A673 (cell line): ENCODE measurements at regions not wholly inside any gene's neighbourhood (a gene's known extent, or its start where the extent isn't known, plus 50 kb on each side); places are given as distances from the start of the nearest gene placed in this dataset.

Experiments
- BruUV-seq: library from RNA; stranded (reverse); fragments of 400-500 nt; replicated peaks from 2 replicates; lab custom pipeline; 2021; lab: Mats Ljungman, UMichigan
- CTCF ChIA-PET: fragments of 300-600 bp; sonication (Branson Sonifier 250); formaldehyde crosslinking; loops from one replicate; lab custom pipeline; 2022; ENCODE audit warnings: antibody characterized with exemption; lab: Charles Lee
- POLR2A ChIA-PET: fragments of 300-600 bp; sonication (Branson Sonifier 250); formaldehyde crosslinking; loops from one replicate; lab custom pipeline; 2022; ENCODE audit warnings: antibody characterized with exemption; ENCODE audit not compliant: low non-redundant PET; lab: Charles Lee
- DNase-seq: peaks from one replicate; pipeline ENCODE4 v3.0.0-alpha.2; 2015; ENCODE audit warnings: low spot score
- H3K27ac ChIP-seq: fragments of 200-600 bp; sonication (generic); 2 replicates; pipeline ENCODE4 v1.5.1; 2016; ENCODE audit warnings: mixed run types, low read depth, mild to moderate bottlenecking, mixed read lengths, antibody characterized with exemption, low read length; ENCODE audit not compliant: poor library complexity, severe bottlenecking
- H3K27me3 ChIP-seq: fragments of 200-600 bp; sonication (generic); replicated peaks from 2 replicates; pipeline ENCODE4 v1.6.1; 2017; ENCODE audit warnings: mixed run types, low read depth, mild to moderate bottlenecking, mixed read lengths, antibody characterized with exemption, low read length; ENCODE audit not compliant: insufficient read depth, poor library complexity
- H3K36me3 ChIP-seq: fragments of 200-600 bp; sonication (generic); 2 replicates; pipeline ENCODE4 v1.6.1; 2016; ENCODE audit warnings: mixed run types, mild to moderate bottlenecking, mixed read lengths, antibody characterized with exemption, low read length; ENCODE audit not compliant: insufficient read depth, poor library complexity, severe bottlenecking
- H3K4me1 ChIP-seq: fragments of 200-600 bp; sonication (generic); 2 replicates; pipeline ENCODE4 v1.6.1; 2017; ENCODE audit warnings: mixed run types, mild to moderate bottlenecking, mixed read lengths, antibody characterized with exemption, low read length; ENCODE audit not compliant: insufficient read depth, poor library complexity, severe bottlenecking
- H3K4me3 ChIP-seq: fragments of 200-600 bp; sonication (generic); 2 replicates; pipeline ENCODE4 v1.5.1; 2016; ENCODE audit warnings: low read depth, mixed run types, mild to moderate bottlenecking, mixed read lengths, low read length; ENCODE audit not compliant: poor library complexity, severe bottlenecking
- H3K9me3 ChIP-seq: fragments of 200-600 bp; sonication (generic); 2 replicates; pipeline ENCODE4 v1.6.1; 2016; ENCODE audit warnings: mixed run types, low read depth, mild to moderate bottlenecking, mixed read lengths, antibody characterized with exemption, low read length; ENCODE audit not compliant: poor library complexity, severe bottlenecking
- EZH2 ChIP-seq: fragments of 200-600 bp; sonication (generic); IDR thresholded peaks from 2 replicates; pipeline ENCODE4 v1.6.1; 2017; ENCODE audit warnings: borderline replicate concordance, low read depth, mild to moderate bottlenecking, mixed read lengths, antibody characterized with exemption, low read length; ENCODE audit not compliant: poor library complexity, severe bottlenecking
- intact Hi-C: fragments of 100-400 bp; cut with micrococcal nuclease; formaldehyde crosslinking; loops from one replicate; pipeline ENCODE4 v1.10.0; 2022; ENCODE audit not compliant: unreplicated experiment
- TF ChIP-seq, protein P1 (sequence below): fragments of 300-800, 200-600 bp; sonication (generic); conservative IDR thresholded peaks from 2 replicates; pipeline ENCODE4 v1.5.1; 2017; ENCODE audit warnings: low read depth, mild to moderate bottlenecking, antibody characterized with exemption, low read length, moderate library complexity, mixed read lengths

DNA sequence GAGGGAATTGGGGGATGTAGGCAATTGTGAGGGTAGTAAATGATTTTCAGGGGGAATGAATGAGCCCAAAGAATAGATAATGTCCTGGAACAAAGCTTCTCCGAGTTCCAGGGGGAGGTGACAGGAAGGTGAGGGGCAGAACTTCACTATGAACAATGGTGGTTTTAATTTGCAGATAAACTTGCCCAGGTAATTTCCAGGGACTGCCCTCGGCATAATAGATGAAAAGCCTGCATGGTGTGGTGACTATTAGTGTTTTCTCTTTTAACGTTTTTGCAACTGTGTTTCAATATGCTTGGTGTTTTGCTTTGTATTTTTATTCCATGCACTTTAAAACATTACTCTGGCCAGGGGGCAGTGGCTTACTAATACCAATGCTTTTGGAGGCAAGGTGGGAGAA is 325.2 kb upstream of the RGS6 start:
- H3K9me3 ChIP-seq = no peaks in the 10 kb centered on the region
- ChIA-PET POLR2A (no interaction called here), CTCF (no interaction called here)
- H3K27ac ChIP-seq = no peak overlapping the region
- no peak for TF ChIP-seq EZH2
- TF ChIP-seq, protein P1, sequence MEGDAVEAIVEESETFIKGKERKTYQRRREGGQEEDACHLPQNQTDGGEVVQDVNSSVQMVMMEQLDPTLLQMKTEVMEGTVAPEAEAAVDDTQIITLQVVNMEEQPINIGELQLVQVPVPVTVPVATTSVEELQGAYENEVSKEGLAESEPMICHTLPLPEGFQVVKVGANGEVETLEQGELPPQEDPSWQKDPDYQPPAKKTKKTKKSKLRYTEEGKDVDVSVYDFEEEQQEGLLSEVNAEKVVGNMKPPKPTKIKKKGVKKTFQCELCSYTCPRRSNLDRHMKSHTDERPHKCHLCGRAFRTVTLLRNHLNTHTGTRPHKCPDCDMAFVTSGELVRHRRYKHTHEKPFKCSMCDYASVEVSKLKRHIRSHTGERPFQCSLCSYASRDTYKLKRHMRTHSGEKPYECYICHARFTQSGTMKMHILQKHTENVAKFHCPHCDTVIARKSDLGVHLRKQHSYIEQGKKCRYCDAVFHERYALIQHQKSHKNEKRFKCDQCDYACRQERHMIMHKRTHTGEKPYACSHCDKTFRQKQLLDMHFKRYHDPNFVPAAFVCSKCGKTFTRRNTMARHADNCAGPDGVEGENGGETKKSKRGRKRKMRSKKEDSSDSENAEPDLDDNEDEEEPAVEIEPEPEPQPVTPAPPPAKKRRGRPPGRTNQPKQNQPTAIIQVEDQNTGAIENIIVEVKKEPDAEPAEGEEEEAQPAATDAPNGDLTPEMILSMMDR = no peak
- intact Hi-C loops = no loop called here
- no peak for DNase-seq
- H3K4me3 ChIP-seq = no peak overlapping the region
- H3K27me3 ChIP-seq = no peaks in the 10 kb centered on the region
- BruUV-seq = no TSS peak
- no peaks in the 10 kb centered on the region for H3K36me3 ChIP-seq
- peaks cover 17% of the 10 kb centered on the region for H3K4me1 ChIP-seq

- Histone ChIP-seq H3K4me1 (peaks cover 25% of the 10 kb centered on the region), H3K9me3 (no peaks in the 10 kb centered on the region), H3K4me3 (no peak overlapping the region), H3K27ac (no peak overlapping the region), H3K27me3 (no peaks in the 10 kb centered on the region), H3K36me3 (no peaks in the 10 kb centered on the region)
- POLR2A ChIA-PET = interaction anchor here (0.7 kb wide), 1 partner anchor 1881 kb away, joined by 3 read pairs; the partner anchor contains the start of gene RIOX1
- CTCF ChIA-PET = no interaction called here
- TF ChIP-seq, protein P1 = no peak; the same call in 1 of the 2 replicates
- TF ChIP-seq EZH2 = no peak
- peak; percentile 24 for DNase-seq
- BruUV-seq = no TSS peak
- intact Hi-C loops = no loop called here
Observed at GRCh38 chr14:71610149-71610548, 322.1 kb upstream of the RGS6 start.

- no peak overlapping the region for H3K4me3 ChIP-seq
- no peaks in the 10 kb centered on the region for H3K27me3 ChIP-seq
- no TSS peak for BruUV-seq
- no peak for TF ChIP-seq EZH2
- TF ChIP-seq, protein P1 = no peak
- CTCF ChIA-PET = no interaction called here
- no peak overlapping the region for H3K27ac ChIP-seq
- POLR2A ChIA-PET = no interaction called here
- peaks cover 25% of the 10 kb centered on the region for H3K4me1 ChIP-seq
- intact Hi-C loops = no loop called here
- peak; percentile 84 for DNase-seq
- H3K36me3 ChIP-seq = no peaks in the 10 kb centered on the region
- H3K9me3 ChIP-seq = no peaks in the 10 kb centered on the region
Observed at GRCh38 chr14:71610797-71611196, 321.4 kb upstream of the RGS6 start.
